Middle frontal gyrus (tissue), 1 donor: ENCODE measurements at regions not wholly inside any gene's neighbourhood (a gene's known extent, or its start where the extent isn't known, plus 50 kb on each side); places are given as distances from the start of the nearest gene placed in this dataset.
A peak's percentile ranks its signal among the peaks of the same experiment; 100 is the strongest.

ENCODE experiments used
- DNase-seq: peaks from one replicate; pipeline ENCODE4 v3.0.0-alpha.2; 2015; ENCODE audit warnings: low spot score; ENCODE audit errors: extremely low spot score

GRCh38 chr2:136247204-136247950, 129.4 kb upstream of the CXCR4 start:
- DNase-seq, result peak; percentile 58

- DNase-seq, result no peak
These were observed 128.2 kb upstream of the CXCR4 start for GRCh38 chr2:136246086-136246669.

GRCh38 chr2:136245211-136245610, 127.3 kb upstream of the CXCR4 start:
- no peak for DNase-seq

GRCh38 chr2:136244536-136244885, 126.6 kb upstream of the CXCR4 start:
- no peak for DNase-seq

GRCh38 chr2:136243638-136244535, 125.9 kb upstream of the CXCR4 start:
- DNase-seq, result no peak

GRCh38 chr2:136242687-136243277, 124.8 kb upstream of the CXCR4 start:
- no peak for DNase-seq

- DNase-seq, result no peak
These were observed 124.2 kb upstream of the CXCR4 start for GRCh38 chr2:136242100-136242499.

GRCh38 chr2:136239079-136239685, 121.2 kb upstream of the CXCR4 start:
- DNase-seq, result no peak

GRCh38 chr2:136238286-136239078, 120.5 kb upstream of the CXCR4 start:
- no peak for DNase-seq

- no peak for DNase-seq
These were observed 118.1 kb upstream of the CXCR4 start for GRCh38 chr2:136236019-136236418.

GRCh38 chr2:136235546-136235945, 117.6 kb upstream of the CXCR4 start:
- DNase-seq, result no peak

- DNase-seq, result no peak
These were observed 116.3 kb upstream of the CXCR4 start for GRCh38 chr2:136234261-136234660.

- DNase-seq, result no peak
These were observed 115.3 kb upstream of the CXCR4 start for GRCh38 chr2:136233298-136233697.

- no peak for DNase-seq
These were observed 114.7 kb upstream of the CXCR4 start for GRCh38 chr2:136232456-136233172.

- no peak for DNase-seq
These were observed 112.5 kb upstream of the CXCR4 start for GRCh38 chr2:136230464-136230863.

- DNase-seq, result no peak
These were observed 109.0 kb upstream of the CXCR4 start for GRCh38 chr2:136226903-136227302.

- DNase-seq, result no peak
These were observed 108.2 kb upstream of the CXCR4 start for GRCh38 chr2:136225950-136226835.

- no peak for DNase-seq
These were observed 105.3 kb upstream of the CXCR4 start for GRCh38 chr2:136223274-136223673.

GRCh38 chr2:136222862-136223261, 104.9 kb upstream of the CXCR4 start:
- DNase-seq, result no peak
